ENCODE measurements at regions not wholly inside any gene's neighbourhood (a gene's known extent, or its start where the extent isn't known, plus 50 kb on each side); places are given as distances from the start of the nearest gene placed in this dataset.
"Not testable (repeated sequence)": the region's sequence is repeated elsewhere in the genome, so short reads cannot be mapped to it uniquely, and the experiment has no call there.

DNA sequence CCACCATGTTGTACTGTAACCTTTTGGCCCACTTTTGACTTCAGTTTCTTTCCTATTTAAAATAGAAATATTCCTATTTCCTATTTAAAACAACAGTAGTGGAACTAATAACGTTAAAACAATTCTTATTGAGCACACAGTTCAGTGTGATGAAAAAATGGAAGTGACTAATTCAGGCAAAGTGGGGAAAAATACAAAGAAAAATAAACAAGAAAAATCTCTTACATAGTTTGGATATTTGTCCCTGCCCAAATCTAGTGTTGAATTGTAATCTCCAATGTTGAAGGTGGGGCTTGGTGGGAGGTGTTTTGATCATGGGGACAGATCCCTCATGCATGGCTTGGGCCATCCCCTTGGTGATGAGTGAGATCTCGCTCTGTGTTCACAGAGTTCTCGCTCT is 198.1 kb upstream of the CPHXL start:
- no peak for DNase-seq (ENCODE audit: low spot score)

GRCh38 chr16:75927810-75928209 is 201.5 kb upstream of the CPHXL start:
- no peak for DNase-seq (ENCODE audit: low spot score)

DNA sequence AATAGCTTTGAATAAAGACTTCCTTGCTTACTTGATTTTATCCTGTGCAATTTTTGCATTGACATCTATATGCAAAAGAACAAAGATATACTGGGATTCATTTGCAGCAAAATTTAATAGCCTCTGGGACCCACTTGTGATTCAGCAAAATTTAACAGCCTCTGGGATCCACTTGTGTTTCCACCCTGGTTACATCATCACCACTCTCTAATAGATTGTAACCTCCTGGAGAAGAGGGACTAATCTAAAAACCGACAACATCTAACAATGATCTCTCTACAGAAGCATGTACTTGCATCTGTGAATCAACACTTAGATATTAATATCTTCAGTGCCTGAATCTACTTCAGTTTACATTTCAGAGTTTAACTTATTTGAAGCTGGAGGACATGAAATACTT is 202.0 kb upstream of the CPHXL start:
- no peak for DNase-seq (ENCODE audit: low spot score)

- DNase-seq (ENCODE audit: low spot score) = no peak
Observed at GRCh38 chr16:75929046-75929445, 202.8 kb upstream of the CPHXL start.

DNA sequence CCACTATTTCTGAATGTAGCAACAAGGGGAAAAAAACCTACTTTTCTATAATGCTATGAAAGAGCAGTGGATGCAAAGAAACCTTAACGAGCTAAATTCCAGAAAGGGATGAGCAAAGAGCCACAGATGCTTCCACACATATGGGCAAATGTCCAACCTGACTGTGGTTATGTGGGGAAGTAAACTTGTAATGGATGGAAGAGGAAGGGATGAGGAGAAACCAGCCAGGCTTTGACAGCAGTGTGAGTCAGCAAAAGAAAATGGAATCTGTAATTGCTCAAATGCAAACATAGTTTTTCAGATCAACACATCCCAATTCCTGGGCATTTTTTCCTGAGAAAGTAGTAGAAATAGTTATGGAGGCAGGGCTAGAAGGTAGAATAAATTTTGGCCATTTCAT is 204.8 kb upstream of the CPHXL start:
- DNase-seq (ENCODE audit: low spot score) = no peak

GRCh38 chr16:75931970-75932369 is 205.7 kb upstream of the CPHXL start:
- no peak for DNase-seq (ENCODE audit: low spot score)

DNA sequence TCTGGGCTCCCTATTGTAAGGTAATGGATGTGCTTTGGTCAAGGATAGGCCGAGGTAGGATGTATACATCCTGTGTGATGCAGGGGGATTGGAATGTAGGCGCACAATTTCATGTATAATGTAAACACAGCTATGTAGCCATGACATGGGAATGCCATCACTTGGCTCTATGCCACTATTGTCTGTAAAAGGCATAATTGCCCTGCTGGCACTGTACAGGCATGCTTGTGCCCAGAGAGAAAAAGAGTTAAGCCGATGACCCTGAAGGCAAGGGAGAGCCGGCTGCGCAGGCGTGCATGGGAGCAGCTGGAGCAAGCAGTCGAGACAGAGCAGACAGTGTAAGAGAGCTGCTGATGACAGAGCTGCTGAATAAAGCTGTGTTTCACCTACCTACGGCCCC is 212.5 kb upstream of the CPHXL start:
- DNase-seq (ENCODE audit: low spot score) = no peak

DNA sequence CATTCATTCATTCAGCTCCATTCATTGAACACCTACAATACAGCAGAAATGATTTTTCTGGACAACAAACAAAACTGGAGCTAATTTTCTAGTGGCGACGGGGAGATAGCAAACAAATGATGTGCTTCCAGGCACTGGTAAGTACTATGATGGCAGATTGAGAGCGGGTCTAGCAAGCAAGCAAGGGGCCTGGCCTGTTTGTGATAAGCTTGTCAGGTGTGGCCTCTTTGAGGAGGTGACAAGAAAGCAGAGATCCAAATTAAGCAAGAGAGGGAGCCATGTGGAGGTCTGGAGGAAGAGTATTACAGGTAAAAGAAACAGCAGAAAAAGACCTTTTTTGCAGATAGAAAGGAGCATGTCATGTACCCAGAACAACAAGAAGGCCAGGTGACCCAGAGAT is 216.1 kb upstream of the CPHXL start:
- no peak for DNase-seq (ENCODE audit: low spot score)

- no peak for DNase-seq (ENCODE audit: low spot score)
Observed at GRCh38 chr16:75942936-75943335, 216.6 kb upstream of the CPHXL start.

- no peak for DNase-seq (ENCODE audit: low spot score)
Observed at GRCh38 chr16:75943705-75944514, 217.6 kb upstream of the CPHXL start.

DNA sequence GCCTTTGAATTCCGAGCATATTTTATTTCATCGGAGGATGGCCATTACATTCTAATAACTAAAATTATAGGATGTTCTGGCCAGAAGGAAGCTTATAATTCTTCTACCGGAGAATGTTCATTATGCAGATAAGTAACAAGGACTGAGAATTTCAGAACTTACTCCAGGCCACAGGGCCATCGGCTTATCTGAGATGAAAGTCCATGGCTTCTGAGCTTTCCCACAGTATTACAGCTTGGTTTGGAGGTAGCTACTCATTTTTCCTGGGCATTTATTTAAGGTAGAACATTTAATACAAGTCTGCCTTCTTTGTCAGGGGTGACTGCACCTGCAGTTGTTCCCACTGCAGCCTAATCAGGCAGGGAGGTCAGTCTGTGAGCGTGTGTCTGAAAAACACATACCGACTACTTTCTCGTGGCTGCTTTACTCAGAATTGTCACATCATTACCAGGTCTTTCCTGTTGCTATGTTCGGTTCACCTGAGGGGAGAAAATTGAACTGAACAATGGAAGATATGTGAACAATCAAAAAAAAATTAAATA is 219.7 kb upstream of the CPHXL start:
- no peak for DNase-seq (ENCODE audit: low spot score)

DNA sequence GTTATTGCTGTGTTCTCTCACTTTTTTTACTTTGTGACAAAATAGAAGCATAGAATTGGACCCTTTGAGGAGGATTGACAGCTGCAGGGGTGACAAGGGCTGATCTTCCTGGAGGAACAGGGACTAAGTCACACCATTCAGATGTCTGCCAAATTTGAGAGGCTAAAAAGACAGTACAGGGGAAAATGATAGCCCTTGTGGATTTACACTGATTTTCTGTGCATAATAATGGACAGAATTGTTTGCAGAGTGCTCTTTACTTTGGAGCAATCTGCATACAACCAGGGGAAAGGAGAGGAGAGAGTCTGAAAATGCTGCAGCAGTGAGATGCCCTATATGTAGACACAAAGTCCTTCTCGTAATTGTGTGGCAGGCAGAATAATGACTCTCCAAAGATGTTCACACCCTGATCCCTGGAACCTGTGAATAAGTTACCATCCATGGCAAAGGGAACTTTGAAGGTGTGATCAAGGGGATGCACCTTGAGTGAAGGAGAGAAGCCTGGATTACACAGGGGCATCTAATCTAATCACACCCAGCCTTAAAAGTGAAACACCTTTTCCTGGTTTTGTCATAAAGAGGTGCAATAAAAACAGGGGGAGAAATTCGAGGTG is 221.4 kb upstream of the CPHXL start:
- no peak for DNase-seq (ENCODE audit: low spot score)

DNA sequence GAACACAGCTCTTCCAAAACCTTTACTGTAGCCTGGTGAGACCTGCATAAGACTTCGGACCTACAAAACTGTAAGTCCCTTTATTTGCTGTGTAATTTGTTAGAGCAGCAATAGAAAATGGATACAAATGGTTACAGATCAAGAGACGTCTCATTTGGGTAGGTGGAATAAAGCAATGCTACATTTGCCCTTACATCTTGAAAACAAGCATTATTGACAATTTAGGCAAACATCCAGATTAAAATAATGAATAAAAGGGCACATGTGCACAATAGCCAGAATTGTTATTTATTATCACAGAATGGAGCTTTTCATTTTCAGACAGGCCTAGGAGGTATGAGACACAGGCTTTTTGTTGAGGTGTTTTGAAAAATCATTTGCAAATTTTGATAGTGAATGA is 222.2 kb upstream of the CPHXL start:
- DNase-seq (ENCODE audit: low spot score) = no peak

DNA sequence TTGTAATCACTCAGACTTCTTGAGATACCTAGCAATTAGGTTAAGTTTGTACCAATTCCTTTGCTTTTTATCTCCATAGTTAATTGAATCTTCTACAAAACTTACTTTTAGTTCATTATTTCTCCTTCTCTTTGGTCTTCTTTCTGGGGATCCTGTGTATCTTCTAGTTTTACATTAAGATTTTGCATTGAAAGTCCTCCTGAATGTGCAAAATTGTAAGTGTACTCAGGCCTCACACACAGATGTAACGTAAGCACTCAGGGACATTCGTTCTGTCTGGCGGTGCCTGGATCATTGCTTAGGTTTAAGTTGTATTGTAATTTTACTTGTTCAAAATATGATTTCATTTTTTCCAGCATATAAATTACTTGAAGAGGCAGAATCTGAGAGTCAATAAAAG is 222.6 kb upstream of the CPHXL start:
- DNase-seq (ENCODE audit: low spot score) = no peak

DNA sequence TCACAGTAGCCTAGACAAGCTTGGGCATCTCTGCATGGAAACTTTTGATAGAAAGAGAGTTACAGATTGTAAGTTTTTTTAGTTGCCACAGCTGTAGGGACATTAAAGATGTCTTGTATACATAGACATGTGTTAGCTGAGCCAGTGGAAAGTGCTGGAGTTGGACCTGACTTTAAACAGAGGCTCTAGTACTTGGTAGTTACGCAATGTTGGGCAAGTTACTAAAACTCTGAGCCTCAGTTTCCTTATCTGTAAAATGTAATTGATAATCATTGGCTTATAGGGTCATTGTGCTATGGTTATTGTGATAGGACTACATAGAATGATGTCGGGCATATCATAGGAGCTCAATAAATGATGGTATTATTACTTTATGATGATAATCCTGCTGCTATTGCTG is 225.8 kb upstream of the CPHXL start:
- DNase-seq (ENCODE audit: low spot score) = no peak

DNA sequence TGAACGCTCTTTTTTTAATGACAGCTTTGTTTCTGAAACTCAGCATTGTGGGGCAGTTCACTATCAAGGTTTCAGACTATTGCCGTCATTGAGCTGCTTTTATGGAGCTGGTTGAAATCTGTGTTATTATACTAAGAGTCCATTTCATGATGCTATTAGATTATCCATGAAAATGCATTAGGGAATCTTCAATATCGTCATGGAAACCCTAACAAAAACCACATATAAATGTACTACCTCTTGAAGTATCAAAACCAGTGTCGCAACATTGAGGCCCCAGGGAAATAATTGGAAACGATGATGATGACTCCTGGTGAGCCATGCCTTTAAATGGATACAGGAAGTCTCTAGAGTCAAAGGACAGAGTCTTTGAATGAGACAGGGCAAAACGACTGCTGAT is 231.6 kb upstream of the CPHXL start:
- DNase-seq (ENCODE audit: low spot score) = no peak

DNA sequence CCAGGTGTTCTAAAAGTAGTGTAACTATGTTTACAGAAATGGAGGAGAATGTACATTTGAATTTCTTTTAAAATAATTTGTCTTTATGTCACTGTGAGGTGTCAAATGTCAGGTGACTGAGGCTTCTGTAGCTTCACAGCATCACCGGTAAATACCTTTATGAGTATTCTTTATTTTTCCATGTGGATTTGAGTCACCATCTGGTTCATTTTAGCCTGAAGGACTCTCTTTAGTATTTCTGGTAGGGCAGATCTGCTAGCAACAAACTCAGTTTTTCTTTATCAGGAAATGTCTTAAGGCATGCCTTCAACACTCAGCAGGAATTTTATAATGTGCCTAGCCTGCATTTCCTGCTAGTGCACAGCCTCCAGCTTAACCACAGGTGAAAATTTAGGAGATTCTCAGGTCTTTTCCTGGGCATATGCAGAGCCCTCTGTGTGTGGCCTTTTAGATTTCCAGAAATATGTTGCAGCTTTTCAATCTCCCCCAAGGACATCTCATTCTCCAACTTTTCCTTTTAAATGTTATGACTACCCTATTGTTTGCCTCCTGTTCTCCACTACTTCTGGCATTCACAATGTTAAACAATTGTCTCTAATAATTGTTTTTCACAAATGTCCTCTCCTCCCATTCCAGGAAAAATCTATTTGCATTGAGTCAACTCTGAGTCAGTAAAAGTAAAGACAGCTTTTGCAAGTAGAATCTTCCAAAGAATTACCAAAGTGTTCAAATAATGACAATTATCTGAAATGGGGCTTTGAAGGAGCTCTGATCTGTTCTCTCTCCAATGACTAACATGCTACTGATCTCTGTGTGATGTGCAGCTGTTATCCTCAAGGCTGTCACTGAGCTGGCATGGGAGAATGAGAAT is 239.4 kb upstream of the CPHXL start:
- DNase-seq (ENCODE audit: low spot score) = no peak

- not testable (repeated sequence) for DNase-seq (ENCODE audit: low spot score)
Observed at GRCh38 chr16:75969120-75969519, 242.8 kb upstream of the CPHXL start.

DNA sequence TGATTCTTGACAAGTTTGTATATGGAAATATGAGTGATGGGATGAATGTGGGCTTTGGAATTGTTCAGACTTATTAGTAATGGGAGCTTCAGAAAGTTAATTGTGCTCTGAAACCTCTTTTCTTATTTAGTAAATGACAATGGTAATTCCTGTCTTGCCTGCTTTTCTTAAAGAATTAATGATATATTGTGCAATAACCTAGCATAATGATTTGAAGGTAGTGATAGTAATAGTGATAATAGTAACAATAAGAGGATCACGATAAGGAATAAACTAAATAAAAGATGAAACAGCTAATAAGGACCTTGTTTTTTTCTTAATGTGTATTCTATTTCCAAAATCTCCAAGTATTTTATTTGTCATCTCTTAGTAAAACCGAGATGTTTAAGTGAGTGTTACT is 245.0 kb upstream of the CPHXL start:
- DNase-seq (ENCODE audit: low spot score) = no peak

DNA sequence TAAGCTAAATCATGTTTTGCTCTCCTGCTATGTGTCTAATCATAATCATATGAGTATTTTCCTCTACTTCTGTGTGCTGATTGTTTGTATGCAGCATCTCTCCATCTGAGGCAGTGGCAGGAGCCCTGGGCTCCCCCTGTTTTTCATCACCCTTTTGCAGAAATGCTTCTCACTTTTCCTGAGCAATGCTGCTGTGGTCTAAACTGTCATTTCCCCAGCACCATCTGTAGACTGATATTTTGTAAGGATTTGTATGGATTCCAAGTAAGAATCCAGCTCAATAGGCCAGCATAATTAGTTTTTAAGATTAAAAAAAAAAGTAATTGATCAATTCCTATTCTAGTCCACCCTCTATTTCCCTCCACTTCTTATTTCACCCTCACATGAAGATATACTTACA is 257.0 kb upstream of the CPHXL start:
- no peak for DNase-seq (ENCODE audit: low spot score)

GRCh38 chr16:75983741-75984381 is 257.6 kb upstream of the CPHXL start:
- no peak for DNase-seq (ENCODE audit: low spot score)

GRCh38 chr16:75987323-75987722 is 261.0 kb upstream of the CPHXL start:
- DNase-seq (ENCODE audit: low spot score) = no peak

Measured in D341Med (cell line).